NCI-H748 treated with DMSO at 0.1 percent for 48 hours (cell line): ENCODE measurements at regions not wholly inside any gene's neighbourhood (a gene's known extent, or its start where the extent isn't known, plus 50 kb on each side); places are given as distances from the start of the nearest gene placed in this dataset.

Experiments
- DNase-seq: peaks from one replicate; lab custom pipeline; 2025; lab: John Stamatoyannopoulos, UW

GRCh38 chr11:28472904-28473303, 364.7 kb downstream of the METTL15 start:
- no peak for DNase-seq

DNA sequence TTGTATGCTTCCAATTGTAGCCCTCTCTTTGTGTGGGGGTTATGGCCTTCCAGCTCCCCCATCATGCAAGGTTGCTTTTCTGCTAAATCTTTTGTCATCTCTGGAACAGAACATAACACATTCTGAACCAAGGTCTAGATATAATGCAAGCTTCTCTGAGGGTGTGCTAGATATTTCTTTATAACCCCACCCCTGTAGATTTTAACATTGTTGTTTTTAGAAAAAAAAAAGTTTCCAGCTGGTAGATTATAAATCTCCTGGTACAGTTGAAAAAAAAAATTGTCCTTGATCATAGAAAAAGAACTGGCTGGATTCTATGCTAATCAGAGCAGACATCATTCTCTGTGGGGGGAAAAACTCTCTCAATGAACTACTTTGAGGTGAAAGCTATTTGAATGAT, 363.3 kb downstream of the METTL15 start:
- no peak for DNase-seq

- DNase-seq, result no peak
Measured at GRCh38 chr11:28470180-28470579, 362.0 kb downstream of the METTL15 start.

DNA sequence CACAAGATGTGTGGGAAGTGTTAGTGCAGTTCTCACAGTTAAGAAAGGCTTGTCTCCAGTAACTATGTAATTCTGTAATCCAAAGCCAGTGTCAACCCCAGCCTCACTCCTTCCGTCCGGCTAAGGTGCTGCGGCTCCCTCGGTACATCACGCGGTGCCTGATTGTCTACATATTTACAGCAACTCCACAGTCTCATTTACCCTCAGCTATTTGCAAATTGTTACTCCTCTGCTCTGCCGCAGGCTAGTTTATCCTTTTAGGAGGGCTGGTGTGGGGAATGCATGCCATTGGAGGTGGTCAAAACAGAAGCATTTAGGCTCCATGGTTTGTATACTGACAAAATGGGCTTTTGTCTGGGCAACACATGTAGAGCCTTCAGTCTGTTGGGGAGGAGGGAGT, 358.3 kb downstream of the METTL15 start:
- DNase-seq, result no peak

DNA sequence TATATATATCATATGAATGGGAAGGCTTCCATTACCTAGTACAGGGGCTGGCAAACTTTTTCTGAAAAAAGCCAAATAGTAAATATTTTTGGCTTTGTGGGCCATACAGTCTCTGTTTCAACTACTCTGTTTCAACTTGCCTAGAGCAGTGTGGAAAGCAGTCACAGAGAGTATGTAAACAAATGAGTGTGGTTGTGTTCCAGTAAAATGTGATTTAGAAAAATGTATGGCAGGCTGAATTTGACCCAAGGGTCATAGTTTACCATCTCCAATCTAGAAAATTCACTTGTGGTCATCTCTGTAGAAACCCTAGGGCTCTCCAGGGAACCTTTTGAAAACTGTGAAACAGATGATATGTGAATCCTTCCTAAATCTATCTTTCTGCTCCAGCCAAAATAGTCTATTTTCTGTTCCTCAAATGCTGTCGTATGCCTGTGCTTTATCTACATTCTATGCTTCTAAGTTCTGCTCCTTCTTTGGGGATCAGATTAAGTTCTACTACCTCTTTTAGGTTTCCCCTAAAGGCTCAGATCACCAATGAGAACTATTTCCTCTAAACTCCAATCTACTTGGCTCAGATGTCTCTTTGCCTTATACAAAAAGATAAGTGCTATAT, 356.2 kb downstream of the METTL15 start:
- no peak for DNase-seq

GRCh38 chr11:28463826-28464225, 355.6 kb downstream of the METTL15 start:
- DNase-seq, result no peak

- no peak for DNase-seq
Measured at GRCh38 chr11:28461846-28462245, 353.7 kb downstream of the METTL15 start.

GRCh38 chr11:28461338-28461737, 353.1 kb downstream of the METTL15 start:
- DNase-seq, result no peak

DNA sequence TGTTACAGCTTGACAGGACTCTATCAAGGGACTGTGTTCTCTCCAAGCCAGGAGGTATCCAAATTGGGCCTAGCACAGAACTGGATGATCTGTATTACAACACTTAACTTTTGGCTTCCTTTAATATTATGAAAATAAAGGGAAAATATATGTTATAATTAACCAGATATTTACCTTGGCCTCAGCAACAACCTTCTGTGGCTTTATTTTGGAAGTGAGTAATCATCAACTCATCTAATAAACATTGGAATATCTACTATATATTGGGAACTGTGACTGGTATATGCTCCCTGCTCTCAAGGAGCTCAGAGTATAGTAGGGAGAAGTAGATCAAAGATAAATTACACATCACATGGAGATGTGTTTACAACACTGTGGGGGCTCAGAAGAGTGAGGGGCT, 352.2 kb downstream of the METTL15 start:
- no peak for DNase-seq

DNA sequence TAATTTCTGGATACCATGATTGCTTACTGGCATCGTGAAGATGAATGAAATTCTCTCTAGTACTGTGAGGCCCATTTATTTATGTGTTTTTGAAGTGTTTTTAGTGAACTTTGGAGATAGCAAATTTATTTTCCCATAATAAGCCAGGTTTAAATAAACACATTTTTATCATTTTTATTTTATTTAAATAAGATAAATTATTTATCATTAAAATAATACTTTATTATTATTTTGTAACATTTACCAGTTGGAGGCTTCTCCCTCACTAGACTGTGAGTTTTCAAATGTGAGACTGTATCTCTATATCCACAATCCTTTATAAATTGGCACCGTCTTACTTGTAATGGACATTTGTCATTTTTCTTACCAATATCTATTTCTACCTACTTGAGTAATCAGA, 351.7 kb downstream of the METTL15 start:
- no peak for DNase-seq

DNA sequence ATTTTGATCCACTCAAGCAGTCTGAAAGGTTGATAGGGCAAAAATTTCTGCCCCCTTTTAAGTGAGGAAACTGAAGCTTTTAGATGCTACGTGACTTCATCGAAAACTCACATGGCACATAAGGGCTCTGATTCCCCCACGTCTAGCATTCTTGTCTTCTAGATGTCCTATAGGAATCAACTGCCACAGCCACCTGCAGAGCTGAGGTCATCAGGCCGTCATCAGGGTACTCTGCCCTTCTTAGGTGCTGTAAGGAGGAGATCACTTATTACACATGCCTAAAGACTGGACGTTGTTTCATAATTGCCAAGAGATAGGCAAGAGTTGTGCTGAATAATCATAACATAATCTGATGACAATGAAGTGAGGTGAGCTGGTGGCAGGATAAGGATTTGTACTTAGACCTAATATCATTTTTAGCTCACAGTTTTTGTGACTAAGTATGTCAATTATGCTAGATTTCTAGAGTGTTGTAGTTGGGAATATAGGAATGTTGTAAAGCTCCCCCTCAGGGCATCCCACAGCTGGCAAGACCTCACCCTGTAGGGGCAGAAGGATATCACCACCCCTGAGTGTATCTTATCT, 349.4 kb downstream of the METTL15 start:
- no peak for DNase-seq

DNA sequence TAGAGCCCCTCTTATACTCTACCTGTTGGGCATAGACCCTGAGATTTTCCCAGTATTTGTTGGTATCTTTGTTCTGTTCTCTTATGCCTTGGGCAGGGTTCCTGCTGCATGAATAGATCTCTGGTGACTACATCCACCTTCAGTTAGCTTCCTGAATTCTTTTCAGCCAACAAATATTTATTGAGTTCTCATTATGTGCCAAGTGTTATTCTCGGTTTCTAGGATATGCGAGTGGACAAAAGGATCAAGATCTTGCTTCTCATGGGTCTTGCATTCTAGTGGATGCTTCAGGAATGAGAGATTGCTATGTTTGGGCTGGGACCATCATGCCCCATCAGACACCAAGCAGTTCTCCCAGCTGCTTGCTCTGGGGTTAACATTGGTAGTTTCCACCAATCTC, 340.0 kb downstream of the METTL15 start:
- DNase-seq, result no peak

GRCh38 chr11:28447226-28447625, 339.0 kb downstream of the METTL15 start:
- no peak for DNase-seq

GRCh38 chr11:28442131-28442530, 333.9 kb downstream of the METTL15 start:
- no peak for DNase-seq

DNA sequence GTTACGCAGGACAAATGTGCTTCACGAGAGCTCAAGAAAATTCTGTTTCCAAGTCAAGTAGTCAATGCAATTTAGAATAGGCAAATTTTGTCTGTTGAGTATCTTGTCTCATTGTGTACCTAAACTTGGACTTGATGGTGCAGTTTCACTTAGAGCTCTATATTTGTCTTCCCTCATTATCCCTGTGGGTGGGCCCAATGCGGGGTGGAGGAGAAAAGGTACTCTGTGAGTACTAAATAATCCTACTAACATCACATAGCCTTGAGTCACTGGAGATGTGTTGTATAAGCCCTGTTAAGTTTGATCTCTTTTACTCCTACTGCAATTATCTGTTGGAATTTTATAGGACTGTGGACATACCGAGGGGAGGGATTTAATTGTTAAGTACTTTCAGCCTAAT, 331.2 kb downstream of the METTL15 start:
- DNase-seq, result no peak

- no peak for DNase-seq
Measured at GRCh38 chr11:28420099-28420498, 311.9 kb downstream of the METTL15 start.

- no peak for DNase-seq
Measured at GRCh38 chr11:28417601-28418323, 309.6 kb downstream of the METTL15 start.

DNA sequence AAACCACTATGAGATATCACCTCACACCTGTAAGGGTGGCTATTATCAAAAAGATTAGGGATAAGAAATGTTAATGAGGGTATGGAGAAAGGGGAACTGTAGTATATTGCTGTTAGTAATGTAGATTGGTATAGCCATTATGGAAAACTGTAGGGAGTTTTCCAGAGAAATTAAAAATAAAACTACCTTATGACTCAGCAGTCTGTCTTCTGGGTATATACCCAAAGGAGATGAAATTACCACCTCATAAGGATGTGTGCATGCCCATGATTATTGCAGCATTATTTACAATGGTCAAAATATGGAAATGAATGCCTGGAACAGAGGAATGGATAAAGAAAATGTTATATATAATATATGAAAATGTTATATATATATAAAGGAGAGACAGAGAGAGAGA, 303.8 kb downstream of the METTL15 start:
- no peak for DNase-seq

- no peak for DNase-seq
Measured at GRCh38 chr11:28401446-28401845, 293.3 kb downstream of the METTL15 start.

DNA sequence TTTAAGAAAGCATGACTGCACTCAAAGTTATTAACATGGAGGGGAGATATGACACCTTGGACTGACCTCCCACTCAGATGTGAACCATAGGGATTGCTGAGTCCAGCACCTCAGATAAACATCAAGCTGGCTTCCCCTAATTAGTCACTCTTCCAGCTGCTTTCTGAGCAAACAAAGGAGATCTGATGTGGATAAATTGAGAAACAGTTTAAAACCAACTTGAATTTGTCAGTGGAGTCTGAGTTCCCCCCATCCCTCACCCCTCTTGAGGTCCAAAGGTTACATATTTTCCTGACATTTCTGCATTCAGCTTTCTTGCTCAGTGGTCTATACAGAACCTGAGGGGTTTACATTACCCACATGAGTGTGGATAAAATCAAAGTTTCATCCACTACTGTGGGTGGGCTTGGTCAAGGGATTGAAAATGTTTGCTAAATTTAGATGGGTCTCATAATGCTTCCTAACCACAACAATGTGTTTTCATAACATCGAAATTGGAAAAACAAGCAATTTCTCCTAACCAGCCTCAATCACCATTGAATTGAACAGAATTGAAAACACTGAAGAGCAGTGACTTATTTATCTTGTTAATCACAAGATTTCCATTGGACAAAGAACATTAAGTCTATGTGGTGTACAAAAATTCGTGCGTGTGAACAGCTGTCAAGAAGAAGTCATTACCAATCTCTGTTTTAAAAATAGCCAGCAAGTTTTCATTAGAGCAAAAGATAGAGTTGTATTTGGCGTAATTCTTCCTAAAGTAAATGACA, 292.3 kb downstream of the METTL15 start:
- DNase-seq, result no peak

DNA sequence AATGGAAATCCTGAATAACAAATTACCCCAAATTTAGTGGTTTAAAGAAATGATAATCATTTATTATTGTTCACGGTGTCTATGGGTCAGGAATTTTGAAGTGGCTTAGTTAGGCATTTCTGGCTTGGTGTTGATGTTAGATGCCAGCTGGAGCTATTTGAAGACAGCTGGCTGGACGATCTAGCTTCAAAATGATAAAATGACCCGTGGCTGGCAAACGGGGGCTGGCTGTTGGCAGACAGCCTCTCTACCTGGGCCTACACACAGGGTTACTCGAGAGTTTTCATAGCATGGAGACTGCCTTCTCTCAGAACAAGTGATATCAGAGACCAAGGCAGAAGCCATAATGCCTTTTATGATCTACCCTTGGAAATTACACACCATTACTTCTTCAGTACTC, 285.2 kb downstream of the METTL15 start:
- no peak for DNase-seq

DNA sequence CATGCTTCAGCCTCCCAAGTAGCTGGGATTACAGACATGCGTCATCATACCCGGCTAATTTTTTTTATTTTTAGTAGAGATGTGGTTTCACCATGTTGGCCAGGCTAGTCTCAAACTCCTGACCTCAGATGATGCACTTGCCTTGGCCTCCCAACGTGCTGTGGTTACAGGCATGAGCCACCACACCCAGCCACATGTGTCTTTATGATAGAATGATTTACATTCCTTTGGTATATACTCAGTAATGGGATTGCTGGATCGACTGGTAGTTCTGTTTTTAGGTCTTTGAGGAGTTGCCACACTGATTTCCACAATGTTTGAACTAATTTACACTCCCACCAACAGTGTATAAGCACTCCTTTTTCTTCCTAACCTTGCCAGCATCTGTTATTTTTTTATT, 276.2 kb downstream of the METTL15 start:
- no peak for DNase-seq

DNA sequence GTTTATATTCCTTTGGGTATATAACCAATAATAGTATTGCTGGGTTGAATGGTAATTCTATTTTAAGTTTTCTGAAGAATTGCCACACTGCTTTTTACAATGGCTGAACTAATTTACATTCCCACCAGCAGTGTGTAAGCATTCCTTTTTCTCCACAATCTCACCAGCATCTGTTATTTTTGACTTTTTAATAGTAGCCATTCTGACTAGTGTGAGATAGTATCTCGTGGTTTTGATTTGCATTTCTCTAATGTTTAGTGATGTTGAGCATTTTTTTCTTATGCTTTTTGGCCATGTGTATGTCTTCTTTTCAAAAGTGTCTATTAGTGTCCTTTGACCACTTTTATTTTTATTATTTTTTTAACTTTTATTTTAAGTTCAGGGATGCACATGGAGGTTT, 275.3 kb downstream of the METTL15 start:
- DNase-seq, result no peak
